H9 (cell line): ENCODE measurements at regions not wholly inside any gene's neighbourhood (a gene's known extent, or its start where the extent isn't known, plus 50 kb on each side); places are given as distances from the start of the nearest gene placed in this dataset.

ENCODE experiments used
- DNase-seq: peaks from one replicate; pipeline ENCODE4 v3.0.0-alpha.2; 2017
- H2AFZ ChIP-seq: one replicate; pipeline ENCODE4 v1.6.1; 2013; ENCODE audit warnings: mild to moderate bottlenecking, low read length, control low read depth, moderate library complexity
- H2AK5ac ChIP-seq: 2 replicates; pipeline ENCODE4 v1.6.1; 2013; ENCODE audit warnings: low read length, control low read depth, mixed read lengths; ENCODE audit not compliant: insufficient read length
- H2BK120ac ChIP-seq: one replicate; pipeline ENCODE4 v1.6.1; 2013; ENCODE audit warnings: low read depth, mild to moderate bottlenecking, low read length, control low read depth, inconsistent platforms; ENCODE audit not compliant: poor library complexity, severe bottlenecking
- H2BK12ac ChIP-seq: 2 replicates; pipeline ENCODE4 v1.6.1; 2013; ENCODE audit warnings: low read length, control low read depth, mixed read lengths, low read depth; ENCODE audit not compliant: insufficient read length
- H2BK15ac ChIP-seq: 2 replicates; pipeline ENCODE4 v1.6.1; 2013; ENCODE audit warnings: low read depth, low read length, control low read depth
- H2BK20ac ChIP-seq: one replicate; pipeline ENCODE4 v1.6.1; 2013; ENCODE audit warnings: low read depth, mild to moderate bottlenecking, low read length, control low read depth, inconsistent platforms; ENCODE audit not compliant: poor library complexity, severe bottlenecking
- H2BK5ac ChIP-seq: 2 replicates; pipeline ENCODE4 v1.6.1; 2013; ENCODE audit warnings: low read length, control low read depth, mixed read lengths; ENCODE audit not compliant: insufficient read length
- H3K14ac ChIP-seq: 2 replicates; pipeline ENCODE4 v1.6.1; 2013; ENCODE audit warnings: low read length, control low read depth; ENCODE audit not compliant: insufficient read depth
- H3K18ac ChIP-seq: 2 replicates; pipeline ENCODE4 v1.6.1; 2013; ENCODE audit warnings: low read depth, mild to moderate bottlenecking, mixed read lengths, low read length, control low read depth; ENCODE audit not compliant: insufficient read length
- H3K23ac ChIP-seq: 2 replicates; pipeline ENCODE4 v1.6.1; 2013; ENCODE audit warnings: low read length, control low read depth, mixed read lengths, low read depth; ENCODE audit not compliant: insufficient read length
- H3K23me2 ChIP-seq: 2 replicates; pipeline ENCODE4 v1.6.1; 2013; ENCODE audit warnings: low read depth, mild to moderate bottlenecking, mixed read lengths, low read length, control low read depth; ENCODE audit not compliant: insufficient read length, poor library complexity, severe bottlenecking
- H3K27ac ChIP-seq: 2 replicates; pipeline ENCODE4 v1.5.1; 2013; ENCODE audit warnings: low read length, control low read depth, mixed read lengths, low read depth; ENCODE audit not compliant: insufficient read length
- H3K27me3 ChIP-seq: 2 replicates; pipeline ENCODE4 v1.6.1; 2013; ENCODE audit warnings: low read length, control low read depth, inconsistent platforms; ENCODE audit not compliant: insufficient read depth
- H3K4ac ChIP-seq: 2 replicates; pipeline ENCODE4 v1.6.1; 2013; ENCODE audit warnings: low read depth, mild to moderate bottlenecking, control low read depth, inconsistent platforms, low read length, moderate library complexity
- H3K4me1 ChIP-seq: 2 replicates; pipeline ENCODE4 v1.6.1; 2013; ENCODE audit warnings: low read length, control low read depth, inconsistent platforms; ENCODE audit not compliant: insufficient read depth
- H3K4me2 ChIP-seq: 2 replicates; pipeline ENCODE4 v1.6.1; 2013; ENCODE audit warnings: low read length, control low read depth, mixed read lengths; ENCODE audit not compliant: insufficient read length, insufficient read depth
- H3K56ac ChIP-seq: 2 replicates; pipeline ENCODE4 v1.6.1; 2013; ENCODE audit warnings: low read depth, mild to moderate bottlenecking, mixed read lengths, low read length, control low read depth; ENCODE audit not compliant: insufficient read length
- H3K79me1 ChIP-seq: 2 replicates; pipeline ENCODE4 v1.6.1; 2013; ENCODE audit warnings: low read depth, mild to moderate bottlenecking, moderate library complexity, low read length, control low read depth, inconsistent platforms; ENCODE audit not compliant: insufficient read depth, poor library complexity, severe bottlenecking
- H3K79me2 ChIP-seq: 2 replicates; pipeline ENCODE4 v1.6.1; 2013; ENCODE audit warnings: low read length, control low read depth, inconsistent platforms; ENCODE audit not compliant: insufficient read depth
- H3K9ac ChIP-seq: 2 replicates; pipeline ENCODE4 v1.6.1; 2013; ENCODE audit warnings: low read length, control low read depth, mixed read lengths; ENCODE audit not compliant: insufficient read length; ENCODE audit errors: extremely low read depth
- H3K9me3 ChIP-seq: one replicate; pipeline ENCODE4 v1.6.1; 2013; ENCODE audit warnings: low read depth, low read length, inconsistent platforms; ENCODE audit not compliant: control insufficient read depth
- H3T11ph ChIP-seq: one replicate; pipeline ENCODE4 v1.6.1; 2013; ENCODE audit warnings: mild to moderate bottlenecking, low read length, control low read depth, inconsistent platforms
- H4K20me1 ChIP-seq: one replicate; pipeline ENCODE4 v1.6.1; 2013; ENCODE audit not compliant: control insufficient read depth, insufficient read length, insufficient read depth
- H4K5ac ChIP-seq: 2 replicates; pipeline ENCODE4 v1.6.1; 2013; ENCODE audit warnings: low read depth, mild to moderate bottlenecking, mixed read lengths, low read length, control low read depth; ENCODE audit not compliant: insufficient read length
- H4K8ac ChIP-seq: replicated peaks from 2 replicates; pipeline ENCODE4 v1.6.1; 2013; ENCODE audit warnings: low read length, control low read depth, mixed read lengths, low read depth; ENCODE audit not compliant: insufficient read length
- H4K91ac ChIP-seq: 2 replicates; pipeline ENCODE4 v1.6.1; 2013; ENCODE audit warnings: low read depth, mild to moderate bottlenecking, moderate library complexity, mixed read lengths, low read length, control low read depth; ENCODE audit not compliant: insufficient read length
- H3K27ac Mint-ChIP-seq, 3 experiments: 2 replicates in 2 of 3; 3 replicates in 1 of 3; pipeline ENCODE4 v1.8.0; 2020 to 2021; ENCODE audit warnings: mixed read lengths in 3 of 3, mild to moderate bottlenecking in 1 of 3, moderate library complexity in 1 of 3
- H3K27me3 Mint-ChIP-seq: 2 replicates; pipeline ENCODE4 v1.8.0; 2021; ENCODE audit warnings: low read depth, mild to moderate bottlenecking, moderate library complexity, mixed read lengths
- H3K36me3 Mint-ChIP-seq, 3 experiments: 2 replicates in 2 of 3; 3 replicates in 1 of 3; pipeline ENCODE4 v1.8.0; 2020 to 2021; ENCODE audit warnings: low read depth in 3 of 3, mixed read lengths in 3 of 3; ENCODE audit not compliant: insufficient read depth in 1 of 3
- H3K4me1 Mint-ChIP-seq, 2 experiments: 2 replicates each; pipeline ENCODE4 v1.8.0; 2020; ENCODE audit warnings: mixed read lengths in 2 of 2
- H3K4me3 Mint-ChIP-seq, 2 experiments: 2 replicates in 1 of 2; 3 replicates in 1 of 2; pipeline ENCODE4 v1.8.0; 2020 to 2021; ENCODE audit warnings: mild to moderate bottlenecking in 2 of 2, mixed read lengths in 2 of 2, moderate library complexity in 1 of 2
- H3K9me3 Mint-ChIP-seq, 2 experiments: 2 replicates in 1 of 2; 3 replicates in 1 of 2; pipeline ENCODE4 v1.8.0; 2020; ENCODE audit warnings: mild to moderate bottlenecking in 2 of 2, mixed read lengths in 2 of 2, moderate library complexity in 1 of 2
- CTCF ChIP-seq: fragments of 200-600 bp; sonication (generic); conservative IDR thresholded peaks from 3 replicates; pipeline ENCODE4 v1.8.0; 2021; ENCODE audit warnings: antibody characterized with exemption, mild to moderate bottlenecking
- WGBS: extraction: QIAGEN DNeasy Blood & Tissue Kit; methylation state at CpG from one replicate; pipeline ENCODE4 v1.1.7; 2013; ENCODE audit warnings: missing lambda C conversion rate, low lambda C conversion rate, mixed read lengths; ENCODE audit not compliant: insufficient read length; ENCODE audit errors: extremely low coverage; 5-methylcytosine and 5-hydroxymethylcytosine counted together

DNA sequence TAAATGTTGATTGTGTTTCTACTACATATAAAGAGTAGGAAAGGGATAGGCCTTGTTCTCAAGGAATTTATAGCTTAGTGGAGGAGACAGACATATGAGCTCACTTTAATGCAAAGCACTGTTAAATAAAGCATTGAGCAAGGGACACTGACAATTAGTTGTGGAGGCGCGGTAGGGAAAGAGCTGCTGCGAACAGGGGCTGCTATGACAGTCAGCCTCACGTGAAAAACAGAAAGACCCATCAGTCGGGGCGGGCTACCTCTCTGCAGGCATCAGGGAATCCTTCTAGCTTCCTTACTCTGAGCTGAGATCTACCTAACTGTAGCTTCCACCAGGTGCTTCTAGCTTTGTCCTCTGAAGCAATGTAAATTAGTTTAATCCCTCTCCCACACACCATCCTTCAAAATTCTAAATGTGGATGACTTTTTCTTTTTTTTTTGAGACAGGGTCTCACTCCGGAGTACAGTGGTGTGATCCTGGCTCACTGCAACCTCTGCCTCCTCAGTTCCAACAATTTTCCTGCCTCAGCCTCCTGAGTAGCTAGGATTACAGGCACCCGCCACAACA, 129.9 kb upstream of the ZFHX3 start:
- no CpG with 5 or more reads among the region's 8 CpGs for WGBS
- no peak overlapping the region for H2BK5ac ChIP-seq
- no peak overlapping the region for H3K27ac Mint-ChIP-seq
- no peak for DNase-seq
- no peaks in the 10 kb centered on the region for H3K36me3 Mint-ChIP-seq
- H3K23ac ChIP-seq: no peak overlapping the region
- no peaks in the 10 kb centered on the region for H3K9me3 ChIP-seq
- H3K9me3 Mint-ChIP-seq: no peaks in the 10 kb centered on the region
- no peaks in the 10 kb centered on the region for H3K27me3 ChIP-seq
- no peak overlapping the region for H4K5ac ChIP-seq
- peaks cover 26% of the 10 kb centered on the region for H3K27me3 Mint-ChIP-seq
- no peak overlapping the region for H3K56ac ChIP-seq
- no peaks in the 10 kb centered on the region for H3K79me2 ChIP-seq
- no peak overlapping the region for H4K91ac ChIP-seq
- H3K23me2 ChIP-seq: no peaks in the 10 kb centered on the region
- no peaks in the 10 kb centered on the region for H3K4me1 ChIP-seq
- no peak overlapping the region for H2BK20ac ChIP-seq
- no peak overlapping the region for H3K4ac ChIP-seq
- no peak overlapping the region for H3K27ac ChIP-seq
- H3K4me1 Mint-ChIP-seq: peaks cover 17 to 36% of the 10 kb centered on the region in 2 experiments
- H2BK15ac ChIP-seq: no peak overlapping the region
- no peak overlapping the region for H2AK5ac ChIP-seq
- H3K4me2 ChIP-seq: no peak overlapping the region
- H3K14ac ChIP-seq: no peak overlapping the region
- no peak overlapping the region for H3T11ph ChIP-seq
- H3K79me1 ChIP-seq: no peaks in the 10 kb centered on the region
- H3K4me3 Mint-ChIP-seq: no peak overlapping the region
- TF ChIP-seq CTCF: no peak
- H2BK120ac ChIP-seq: no peak overlapping the region
- H4K8ac ChIP-seq: no peak overlapping the region
- H4K20me1 ChIP-seq: no peaks in the 10 kb centered on the region
- no peak overlapping the region for H3K9ac ChIP-seq
- H2AFZ ChIP-seq: no peak overlapping the region
- no peak overlapping the region for H2BK12ac ChIP-seq
- no peak overlapping the region for H3K18ac ChIP-seq
